HG03442 (cell line): ENCODE measurements at regions not wholly inside any gene's neighbourhood (a gene's known extent, or its start where the extent isn't known, plus 50 kb on each side); places are given as distances from the start of the nearest gene placed in this dataset.
"Not testable (repeated sequence)": the region's sequence is repeated elsewhere in the genome, so short reads cannot be mapped to it uniquely, and the experiment has no call there.

ENCODE experiments used
- ATAC-seq: cut with Tn5 transposase; IDR thresholded peaks from one replicate; pipeline ENCODE4 v1.9.1; 2021; ENCODE audit warnings: mild to moderate bottlenecking, moderate library complexity; ENCODE audit not compliant: unreplicated experiment

DNA sequence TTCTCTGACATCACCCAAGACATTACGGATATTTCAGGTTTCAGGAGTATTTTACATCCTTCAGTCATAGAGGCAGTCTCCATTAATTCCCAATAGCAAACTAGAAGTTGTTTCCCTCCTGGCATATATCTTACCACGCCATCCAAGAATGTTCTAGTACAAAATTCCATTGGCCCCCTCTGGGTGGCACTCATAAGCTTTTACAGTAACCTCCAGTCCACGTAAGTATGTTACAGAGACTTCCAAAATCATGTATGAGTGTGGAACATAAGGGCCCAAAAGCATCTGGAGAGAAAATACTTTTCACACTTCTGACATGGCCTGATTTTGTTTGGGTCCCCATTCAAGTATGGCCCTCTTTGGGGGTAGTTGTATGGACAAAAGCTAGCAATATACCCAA is 58.1 kb upstream of the DHRS4 start:
- no peak for ATAC-seq

DNA sequence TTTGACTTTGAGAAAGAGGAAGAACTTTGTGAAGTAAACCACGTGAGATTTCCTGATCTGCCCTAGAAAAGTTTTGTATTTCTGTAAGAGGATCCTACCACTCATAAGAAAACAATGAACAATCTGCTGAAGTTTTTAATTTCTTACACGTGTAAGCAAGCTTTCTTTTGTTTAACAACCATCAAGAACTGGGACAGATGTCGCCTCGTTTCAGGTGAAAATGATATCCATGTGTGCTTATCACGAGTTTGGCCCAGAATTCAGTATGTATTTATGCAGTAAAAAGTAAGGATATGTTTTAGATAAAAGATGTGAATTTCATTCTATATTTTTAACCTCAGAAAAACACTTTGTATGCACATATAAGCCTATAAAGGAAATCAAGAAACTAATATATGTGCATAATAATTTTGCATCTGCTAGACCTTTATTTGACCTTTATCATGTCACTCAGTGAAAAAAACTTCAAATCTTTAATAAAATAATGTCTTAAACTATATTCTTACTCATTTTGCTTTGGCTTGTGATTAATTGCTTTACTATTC is 56.9 kb upstream of the DHRS4 start:
- no peak for ATAC-seq

GRCh38 chr14:23897291-23897690 is 56.3 kb upstream of the DHRS4 start:
- ATAC-seq, result not testable (repeated sequence)

DNA sequence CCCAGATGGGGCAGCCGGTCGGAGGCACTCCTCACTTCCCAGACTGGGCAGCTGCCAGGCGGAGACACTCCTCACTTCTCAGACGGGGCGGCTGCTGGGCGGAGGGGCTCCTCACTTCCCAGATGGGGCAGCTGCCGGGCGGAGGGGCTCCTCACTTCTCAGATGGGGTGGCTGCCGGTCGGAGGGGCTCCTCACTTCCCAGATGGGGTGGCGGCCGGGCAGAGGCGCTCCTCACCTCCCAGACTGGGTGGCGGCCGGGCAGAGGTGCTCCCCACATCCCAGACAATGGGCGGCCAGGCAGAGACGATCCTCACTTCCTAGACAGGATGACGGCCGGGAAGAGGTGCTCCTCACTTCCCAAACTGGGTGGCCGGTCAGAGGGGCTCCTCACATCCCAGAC is 55.2 kb upstream of the DHRS4 start:
- not testable (repeated sequence) for ATAC-seq

DNA sequence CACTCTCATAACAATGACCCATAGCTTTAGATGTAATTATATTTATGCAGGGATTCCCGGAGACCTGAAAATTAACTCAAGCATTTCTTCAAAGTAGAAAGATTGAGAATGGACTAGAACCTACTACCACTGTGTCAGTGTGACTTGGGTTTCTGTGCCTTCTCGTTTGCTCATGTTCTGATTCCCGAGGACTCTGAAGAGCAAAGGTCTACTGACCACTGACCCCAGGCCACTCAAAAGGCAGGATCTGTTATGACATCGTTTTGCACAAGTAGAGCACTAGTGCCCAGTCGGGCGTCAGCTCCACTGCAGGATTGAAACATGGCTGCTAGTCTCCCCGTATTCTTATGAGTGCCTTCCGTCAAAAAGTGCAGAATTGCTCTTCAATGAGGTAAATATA is 53.8 kb upstream of the DHRS4 start:
- ATAC-seq, result no peak

- no peak for ATAC-seq
These were observed 50.1 kb upstream of the DHRS4 start for GRCh38 chr14:23903442-23903841.
